ENCODE measurements at regions not wholly inside any gene's neighbourhood (a gene's known extent, or its start where the extent isn't known, plus 50 kb on each side); places are given as distances from the start of the nearest gene placed in this dataset.

- DNase-seq (ENCODE audit: low read depth), result no peak
- no peak for TF ChIP-seq CTCF (conservative IDR thresholded peaks at IDR 0.05; ENCODE audit: low read length)
- no peak overlapping the region for H3K4me3 ChIP-seq (ENCODE audit: low read length)
These were observed 124.5 kb upstream of the KCNK1 start for GRCh38 chr1:233489411-233489810.

- no peak overlapping the region for H3K4me3 ChIP-seq (ENCODE audit: low read length)
- no peak for TF ChIP-seq CTCF (conservative IDR thresholded peaks at IDR 0.05; ENCODE audit: low read length)
- DNase-seq (ENCODE audit: low read depth), result no peak
These were observed 123.4 kb upstream of the KCNK1 start for GRCh38 chr1:233490488-233490887.

- TF ChIP-seq CTCF (conservative IDR thresholded peaks at IDR 0.05; ENCODE audit: low read length), result no peak
- H3K4me3 ChIP-seq (ENCODE audit: low read length), result no peak overlapping the region
- no peak for DNase-seq (ENCODE audit: low read depth)
These were observed 121.8 kb upstream of the KCNK1 start for GRCh38 chr1:233491953-233492620.

- no peak for TF ChIP-seq CTCF (conservative IDR thresholded peaks at IDR 0.05; ENCODE audit: low read length)
- no peak for DNase-seq (ENCODE audit: low read depth)
- no peak overlapping the region for H3K4me3 ChIP-seq (ENCODE audit: low read length)
These were observed 116.9 kb upstream of the KCNK1 start for GRCh38 chr1:233496993-233497392.

- no peak overlapping the region for H3K4me3 ChIP-seq (ENCODE audit: low read length)
- no peak for DNase-seq (ENCODE audit: low read depth)
- no peak for TF ChIP-seq CTCF (conservative IDR thresholded peaks at IDR 0.05; ENCODE audit: low read length)
These were observed 116.2 kb upstream of the KCNK1 start for GRCh38 chr1:233497679-233498078.

- no peak for DNase-seq (ENCODE audit: low read depth)
- TF ChIP-seq CTCF (conservative IDR thresholded peaks at IDR 0.05; ENCODE audit: low read length), result no peak
- no peak overlapping the region for H3K4me3 ChIP-seq (ENCODE audit: low read length)
These were observed 113.8 kb upstream of the KCNK1 start for GRCh38 chr1:233500106-233500505.

- H3K4me3 ChIP-seq (ENCODE audit: low read length), result no peak overlapping the region
- DNase-seq (ENCODE audit: low read depth), result no peak
- TF ChIP-seq CTCF (conservative IDR thresholded peaks at IDR 0.05; ENCODE audit: low read length), result no peak
These were observed 110.4 kb upstream of the KCNK1 start for GRCh38 chr1:233503366-233503954.
